ENCODE measurements at regions not wholly inside any gene's neighbourhood (a gene's known extent, or its start where the extent isn't known, plus 50 kb on each side); places are given as distances from the start of the nearest gene placed in this dataset.

DNA sequence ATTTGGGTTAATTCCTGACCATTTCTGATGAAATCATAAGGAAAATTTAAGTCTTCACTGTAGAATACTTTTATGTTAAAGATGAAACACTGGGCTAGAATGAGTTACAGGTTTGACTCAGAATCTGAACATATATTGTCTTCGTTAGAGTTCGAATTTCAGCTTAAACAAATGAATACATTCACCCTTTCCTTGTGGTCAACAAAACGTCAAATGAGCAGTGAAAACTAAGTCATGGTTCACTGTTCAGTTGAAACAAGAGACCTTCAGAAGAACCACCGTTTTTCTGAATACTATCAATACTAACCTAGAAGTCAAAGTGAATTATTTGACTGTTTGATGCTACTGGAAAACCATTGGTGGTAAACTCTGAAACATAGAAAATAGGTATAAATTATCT lies 235.2 kb upstream of the ZWINT start:
- CTCF ChIA-PET = no interaction called here
- H3K27ac ChIP-seq (ENCODE audit: low read depth, low read length, poor library complexity, severe bottlenecking) = no peak overlapping the region
- no peaks in the 10 kb centered on the region for H3K36me3 ChIP-seq (ENCODE audit: insufficient read depth, low read length, poor library complexity, severe bottlenecking)
- no TSS peak for BruUV-seq (replicated peaks)
- DNase-seq (ENCODE audit: low spot score) = no peak
- no peak overlapping the region for H3K4me3 ChIP-seq (ENCODE audit: low read depth, low read length, poor library complexity, severe bottlenecking)
- POLR2A ChIA-PET (ENCODE audit: low non-redundant PET) = no interaction called here
- TF ChIP-seq EZH2 (IDR thresholded peaks at IDR 0.05; ENCODE audit: borderline replicate concordance, low read depth, low read length, poor library complexity, severe bottlenecking) = no peak
- TF ChIP-seq, protein P1, sequence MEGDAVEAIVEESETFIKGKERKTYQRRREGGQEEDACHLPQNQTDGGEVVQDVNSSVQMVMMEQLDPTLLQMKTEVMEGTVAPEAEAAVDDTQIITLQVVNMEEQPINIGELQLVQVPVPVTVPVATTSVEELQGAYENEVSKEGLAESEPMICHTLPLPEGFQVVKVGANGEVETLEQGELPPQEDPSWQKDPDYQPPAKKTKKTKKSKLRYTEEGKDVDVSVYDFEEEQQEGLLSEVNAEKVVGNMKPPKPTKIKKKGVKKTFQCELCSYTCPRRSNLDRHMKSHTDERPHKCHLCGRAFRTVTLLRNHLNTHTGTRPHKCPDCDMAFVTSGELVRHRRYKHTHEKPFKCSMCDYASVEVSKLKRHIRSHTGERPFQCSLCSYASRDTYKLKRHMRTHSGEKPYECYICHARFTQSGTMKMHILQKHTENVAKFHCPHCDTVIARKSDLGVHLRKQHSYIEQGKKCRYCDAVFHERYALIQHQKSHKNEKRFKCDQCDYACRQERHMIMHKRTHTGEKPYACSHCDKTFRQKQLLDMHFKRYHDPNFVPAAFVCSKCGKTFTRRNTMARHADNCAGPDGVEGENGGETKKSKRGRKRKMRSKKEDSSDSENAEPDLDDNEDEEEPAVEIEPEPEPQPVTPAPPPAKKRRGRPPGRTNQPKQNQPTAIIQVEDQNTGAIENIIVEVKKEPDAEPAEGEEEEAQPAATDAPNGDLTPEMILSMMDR (conservative IDR thresholded peaks at IDR 0.05; ENCODE audit: low read depth, low read length) = no peak
- no peaks in the 10 kb centered on the region for H3K27me3 ChIP-seq (replicated peaks; ENCODE audit: insufficient read depth, low read depth, low read length, poor library complexity)
- no peaks in the 10 kb centered on the region for H3K4me1 ChIP-seq (ENCODE audit: insufficient read depth, low read length, poor library complexity, severe bottlenecking)
- intact Hi-C loops (cut with micrococcal nuclease; ENCODE audit: unreplicated experiment) = no loop called here
- H3K9me3 ChIP-seq (ENCODE audit: low read depth, low read length, poor library complexity, severe bottlenecking) = peaks cover 29% of the 10 kb centered on the region

DNA sequence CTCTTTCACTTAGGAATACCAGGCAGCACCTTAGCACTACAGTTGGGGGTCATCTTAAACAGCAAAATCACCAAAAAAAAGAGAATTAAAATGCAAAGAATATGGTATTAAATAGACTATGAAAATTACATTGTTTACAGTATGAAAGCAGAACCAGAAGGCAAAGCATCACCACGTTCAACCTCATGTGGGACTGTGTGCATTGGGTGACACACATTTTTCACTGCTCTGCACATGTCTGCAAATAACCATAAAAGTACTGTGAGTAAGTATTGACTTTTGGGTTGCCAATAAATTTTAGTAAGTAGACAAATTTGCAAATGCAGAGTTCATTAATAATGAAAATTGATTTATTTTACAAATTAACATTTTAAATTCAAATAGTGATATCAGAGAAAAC lies 232.1 kb upstream of the ZWINT start:
- DNase-seq (ENCODE audit: low spot score) = no peak
- H3K27me3 ChIP-seq (replicated peaks; ENCODE audit: insufficient read depth, low read depth, low read length, poor library complexity) = no peaks in the 10 kb centered on the region
- no peak overlapping the region for H3K27ac ChIP-seq (ENCODE audit: low read depth, low read length, poor library complexity, severe bottlenecking)
- no peaks in the 10 kb centered on the region for H3K36me3 ChIP-seq (ENCODE audit: insufficient read depth, low read length, poor library complexity, severe bottlenecking)
- ChIA-PET POLR2A (ENCODE audit: low non-redundant PET) (no interaction called here), CTCF (no interaction called here)
- no TSS peak for BruUV-seq (replicated peaks)
- no peaks in the 10 kb centered on the region for H3K4me1 ChIP-seq (ENCODE audit: insufficient read depth, low read length, poor library complexity, severe bottlenecking)
- no peak overlapping the region for H3K4me3 ChIP-seq (ENCODE audit: low read depth, low read length, poor library complexity, severe bottlenecking)
- intact Hi-C loops (cut with micrococcal nuclease; ENCODE audit: unreplicated experiment) = no loop called here
- peaks cover 28% of the 10 kb centered on the region for H3K9me3 ChIP-seq (ENCODE audit: low read depth, low read length, poor library complexity, severe bottlenecking)
- TF ChIP-seq EZH2 (IDR thresholded peaks at IDR 0.05; ENCODE audit: borderline replicate concordance, low read depth, low read length, poor library complexity, severe bottlenecking) = no peak
- TF ChIP-seq, protein P1 (conservative IDR thresholded peaks at IDR 0.05; ENCODE audit: low read depth, low read length) = no peak

DNA sequence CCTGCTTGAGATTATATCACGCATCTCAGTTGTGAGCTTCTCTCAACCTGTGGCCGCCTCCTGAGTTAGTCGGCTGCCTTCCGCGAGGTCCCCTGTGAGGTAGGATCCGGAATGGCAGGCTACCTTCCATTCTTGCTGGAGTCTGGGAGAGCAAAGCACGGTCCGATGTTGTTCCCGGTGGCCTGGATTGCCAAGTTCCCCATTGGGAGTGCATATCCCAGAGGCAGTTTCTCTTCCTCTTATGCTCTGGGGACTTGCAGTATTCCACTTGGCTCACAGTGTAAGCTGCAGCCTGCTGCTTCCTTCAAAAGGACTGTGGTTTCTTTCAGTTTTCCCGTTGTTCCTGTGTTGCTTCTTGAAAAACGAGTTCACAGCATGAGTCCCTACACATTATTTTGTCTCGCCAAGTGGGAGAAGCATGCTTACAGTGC lies 225.4 kb upstream of the ZWINT start:
- H3K4me3 ChIP-seq (ENCODE audit: low read depth, low read length, poor library complexity, severe bottlenecking) = no peak overlapping the region
- H3K9me3 ChIP-seq (ENCODE audit: low read depth, low read length, poor library complexity, severe bottlenecking) = peaks cover 35% of the 10 kb centered on the region
- POLR2A ChIA-PET (ENCODE audit: low non-redundant PET) = no interaction called here
- no peak overlapping the region for H3K27ac ChIP-seq (ENCODE audit: low read depth, low read length, poor library complexity, severe bottlenecking)
- no peak for TF ChIP-seq EZH2 (IDR thresholded peaks at IDR 0.05; ENCODE audit: borderline replicate concordance, low read depth, low read length, poor library complexity, severe bottlenecking)
- TF ChIP-seq, protein P1 (conservative IDR thresholded peaks at IDR 0.05; ENCODE audit: low read depth, low read length) = no peak
- no peaks in the 10 kb centered on the region for H3K27me3 ChIP-seq (replicated peaks; ENCODE audit: insufficient read depth, low read depth, low read length, poor library complexity)
- CTCF ChIA-PET = no interaction called here
- no peaks in the 10 kb centered on the region for H3K4me1 ChIP-seq (ENCODE audit: insufficient read depth, low read length, poor library complexity, severe bottlenecking)
- H3K36me3 ChIP-seq (ENCODE audit: insufficient read depth, low read length, poor library complexity, severe bottlenecking) = no peaks in the 10 kb centered on the region
- intact Hi-C loops (cut with micrococcal nuclease; ENCODE audit: unreplicated experiment) = no loop called here
- no peak for DNase-seq (ENCODE audit: low spot score)
- BruUV-seq (replicated peaks) = no TSS peak
